ENCODE measurements at regions not wholly inside any gene's neighbourhood (a gene's known extent, or its start where the extent isn't known, plus 50 kb on each side); places are given as distances from the start of the nearest gene placed in this dataset.
"Not testable (repeated sequence)": the region's sequence is repeated elsewhere in the genome, so short reads cannot be mapped to it uniquely, and the experiment has no call there.

DNA sequence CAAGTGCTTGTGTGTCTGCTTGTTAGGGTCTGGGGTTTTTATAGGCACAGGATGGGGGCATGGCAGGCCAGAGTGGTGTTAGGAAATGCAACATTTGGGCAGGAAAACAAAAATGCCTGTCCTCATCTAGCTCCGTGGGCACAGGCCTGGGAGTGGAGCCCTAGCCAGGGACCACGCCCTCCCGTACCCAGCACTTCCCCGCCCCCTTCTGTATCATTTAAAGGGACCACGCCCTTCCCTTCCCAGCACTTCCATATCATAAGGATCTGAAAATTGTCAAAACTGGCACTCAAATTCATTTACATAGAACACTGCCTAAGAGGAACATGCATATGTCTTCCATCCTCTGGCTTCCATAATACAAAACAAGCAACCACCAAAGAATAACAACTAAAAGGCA is 185.8 kb downstream of the B3GLCT start:
- no peak for DNase-seq (ENCODE audit: low read depth in 2 of 2)

DNA sequence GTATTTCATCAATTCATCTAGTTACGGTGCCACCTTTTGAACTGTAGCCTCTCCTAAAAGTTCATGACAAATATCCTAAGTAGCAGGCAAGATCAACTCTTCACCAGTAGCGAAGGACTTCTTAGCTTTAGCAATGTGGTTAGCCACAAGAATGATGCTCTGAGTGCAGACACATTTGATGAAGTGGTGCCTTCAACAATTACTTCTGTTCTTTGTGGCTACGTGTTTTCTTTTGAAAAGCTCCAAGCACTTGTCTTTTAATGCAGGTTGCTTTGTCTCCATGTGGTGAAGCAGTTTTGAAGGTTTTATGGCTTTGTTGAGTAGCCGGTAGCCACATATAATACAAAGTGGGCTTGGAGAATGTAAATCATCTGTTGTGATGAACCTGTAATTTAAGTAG is 194.7 kb downstream of the B3GLCT start:
- DNase-seq (ENCODE audit: low read depth in 2 of 2): no peak

GRCh38 chr13:31395090-31395489 is 195.3 kb downstream of the B3GLCT start:
- no peak for DNase-seq (ENCODE audit: low read depth in 2 of 2)

DNA sequence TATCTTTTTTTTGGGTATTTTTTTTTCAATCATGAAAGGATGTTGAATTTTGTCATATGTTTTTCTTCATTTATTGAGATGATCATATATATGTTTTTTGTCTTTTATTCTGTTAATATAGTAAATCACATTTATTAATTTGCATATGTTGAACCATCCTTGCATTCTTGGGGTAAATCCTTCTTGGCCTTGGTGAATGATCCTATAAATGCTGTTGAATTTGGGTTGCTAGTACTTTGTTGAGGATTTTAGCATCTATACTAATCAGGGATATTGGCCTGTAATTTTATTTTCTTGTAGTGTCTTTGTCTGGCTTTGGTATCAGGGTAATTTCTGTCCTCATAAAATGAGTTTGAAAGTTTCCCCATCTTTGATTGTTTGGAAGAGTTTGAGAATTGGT is 199.9 kb downstream of the B3GLCT start:
- DNase-seq (ENCODE audit: low read depth in 2 of 2): no peak

- not testable (repeated sequence) for DNase-seq (ENCODE audit: low read depth in 2 of 2)
Measured at GRCh38 chr13:31403711-31404110, 203.9 kb downstream of the B3GLCT start.

- no peak for DNase-seq (ENCODE audit: low read depth in 2 of 2)
Measured at GRCh38 chr13:31408927-31409326, 209.2 kb downstream of the B3GLCT start.

- no peak for DNase-seq (ENCODE audit: low read depth in 2 of 2)
Measured at GRCh38 chr13:31409678-31410356, 210.0 kb downstream of the B3GLCT start.

DNA sequence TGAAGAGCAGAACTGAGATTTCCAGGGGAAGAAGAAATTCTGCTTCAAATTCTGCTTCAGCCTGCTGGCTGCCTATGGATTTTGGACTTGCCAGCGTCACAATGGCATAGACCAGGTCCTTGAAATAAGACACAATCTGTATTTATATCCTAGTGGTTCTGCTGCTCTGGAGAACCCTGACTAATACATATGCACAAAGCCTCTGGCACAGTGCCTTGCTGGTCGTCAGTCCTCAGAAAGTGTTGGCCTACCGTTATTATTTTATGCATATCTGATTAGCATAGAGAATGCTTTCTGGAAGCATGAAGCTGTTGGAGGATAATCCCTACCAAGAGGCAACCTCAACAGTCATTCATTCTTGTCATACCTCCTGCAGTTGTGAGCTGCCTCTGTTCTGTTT is 213.7 kb downstream of the B3GLCT start:
- no peak for DNase-seq (ENCODE audit: low read depth in 2 of 2)

DNA sequence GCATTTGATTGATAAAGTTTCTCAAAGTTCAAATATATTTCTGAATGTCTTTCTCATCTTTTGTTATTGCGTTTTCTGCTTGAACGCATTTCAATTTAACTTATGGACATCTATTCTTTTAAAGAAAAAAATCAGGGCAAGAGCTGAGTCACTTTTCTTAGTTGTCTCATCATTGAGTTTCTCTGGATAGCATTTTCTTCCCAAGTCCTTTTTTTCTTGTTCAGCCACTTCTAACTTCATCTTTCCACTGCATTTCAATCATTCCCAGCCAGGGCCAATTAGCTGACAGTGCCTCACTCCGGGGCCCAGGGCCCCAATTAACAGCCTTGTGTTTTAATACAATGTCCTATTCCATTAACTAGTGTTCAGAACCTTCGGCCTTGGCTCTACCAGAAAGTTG is 216.3 kb downstream of the B3GLCT start:
- no peak for DNase-seq (ENCODE audit: low read depth in 2 of 2)

DNA sequence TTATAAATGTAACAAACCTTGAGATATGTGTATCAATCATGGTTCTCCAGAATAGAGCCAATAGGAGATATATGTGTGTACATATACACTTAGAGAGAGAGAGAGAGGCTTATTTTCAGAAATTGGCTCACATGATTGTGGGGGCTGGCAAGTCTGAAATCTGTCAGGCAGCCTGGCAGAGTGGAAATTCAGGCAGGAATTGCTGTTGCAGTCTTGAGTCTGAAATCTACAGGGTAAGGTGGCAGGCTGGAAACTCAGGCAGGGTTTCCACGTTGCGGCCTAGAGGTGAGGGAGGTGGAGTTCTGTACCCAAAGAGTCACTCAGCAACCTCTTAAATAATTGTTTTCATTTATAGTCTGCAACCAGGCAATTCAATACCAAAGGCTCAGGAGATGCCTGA is 218.4 kb downstream of the B3GLCT start:
- no peak for DNase-seq (ENCODE audit: low read depth in 2 of 2)

GRCh38 chr13:31421756-31422155 is 222.0 kb downstream of the B3GLCT start:
- DNase-seq (ENCODE audit: low read depth in 2 of 2): no peak

GRCh38 chr13:31424130-31424729 is 224.5 kb downstream of the B3GLCT start:
- DNase-seq (ENCODE audit: low read depth in 2 of 2): peak in 1 of 2 donors; percentile 16

DNA sequence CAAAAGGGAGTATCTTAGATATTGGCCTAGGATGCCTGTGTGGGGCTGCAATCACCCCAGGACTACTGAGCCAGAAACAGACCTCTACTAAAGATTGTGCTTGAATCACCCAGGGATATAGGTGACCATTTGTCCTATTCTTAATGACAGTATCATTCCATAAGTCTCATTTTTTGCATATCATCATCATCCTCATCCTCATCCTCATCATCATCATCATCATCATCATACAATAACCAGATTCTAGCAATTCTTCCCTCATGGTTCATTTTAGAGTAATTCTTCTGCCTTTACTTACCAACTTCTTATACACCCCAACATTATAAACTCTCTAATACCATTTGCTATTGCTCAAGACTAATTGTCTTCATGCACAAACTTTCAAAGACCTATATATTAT is 226.6 kb downstream of the B3GLCT start:
- no peak for DNase-seq (ENCODE audit: low read depth in 2 of 2)

GRCh38 chr13:31427151-31428100 is 227.7 kb downstream of the B3GLCT start:
- no peak for DNase-seq (ENCODE audit: low read depth in 2 of 2)

DNA sequence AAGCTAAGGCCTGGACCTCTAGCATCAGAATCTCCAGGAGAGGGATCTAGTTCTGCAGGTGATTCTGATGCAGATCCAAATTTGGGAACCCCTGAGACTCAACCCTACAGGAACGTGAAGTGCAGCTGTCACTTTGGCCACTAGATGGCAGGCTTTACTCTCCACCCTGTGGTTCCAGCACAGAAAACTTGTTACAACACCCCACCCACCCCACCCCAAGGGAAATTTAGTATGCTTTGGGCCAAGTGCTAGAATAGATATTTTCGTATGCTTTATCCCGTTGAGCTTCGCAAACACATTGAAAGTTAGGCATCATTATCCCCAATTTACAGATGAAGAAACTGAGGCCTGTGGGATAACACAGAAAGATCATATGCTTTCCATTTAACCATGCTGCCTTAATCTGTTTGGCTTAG is 232.0 kb downstream of the B3GLCT start:
- DNase-seq (ENCODE audit: low read depth in 2 of 2): peak; percentile 2 to 17

DNA sequence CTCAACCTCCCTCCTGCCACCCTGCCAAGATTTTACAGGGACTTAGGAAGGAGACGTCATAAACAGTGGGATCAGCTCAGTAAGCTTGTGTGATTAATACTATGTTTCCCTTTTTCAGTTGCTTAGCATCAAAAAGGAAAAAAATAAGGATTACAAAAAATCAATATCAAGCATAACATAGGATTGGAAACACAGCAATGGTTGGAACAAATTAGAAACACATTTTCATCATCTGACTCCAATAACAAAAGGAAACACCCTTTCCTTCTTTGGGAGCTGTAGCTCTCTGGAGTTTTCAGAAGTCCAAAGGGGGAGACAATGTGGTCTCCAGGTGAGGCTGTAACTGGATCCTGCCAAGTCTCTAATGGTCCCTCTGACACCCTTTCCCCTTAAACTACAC is 233.4 kb downstream of the B3GLCT start:
- no peak for DNase-seq (ENCODE audit: low read depth in 2 of 2)

GRCh38 chr13:31433746-31434145 is 234.0 kb downstream of the B3GLCT start:
- no peak for DNase-seq (ENCODE audit: low read depth in 2 of 2)

DNA sequence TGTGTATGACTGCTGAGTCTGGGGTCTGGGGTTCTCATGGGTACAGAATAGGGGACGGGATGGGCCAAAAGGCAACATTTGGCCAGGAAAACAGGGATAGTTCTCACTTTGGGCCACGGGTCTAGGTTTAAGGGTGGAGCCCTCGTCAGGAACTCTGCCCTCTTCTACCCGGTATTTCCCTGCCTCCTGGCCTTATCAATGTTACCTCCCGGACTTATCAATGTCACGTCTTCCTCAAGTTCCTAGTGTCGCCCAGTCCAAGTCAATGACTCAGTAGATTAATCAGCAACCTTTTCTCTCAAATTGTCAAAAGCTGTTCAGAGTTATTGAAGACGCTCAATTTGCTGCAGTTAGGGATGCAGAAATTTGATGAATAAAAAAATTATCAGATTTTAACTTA is 234.8 kb downstream of the B3GLCT start:
- DNase-seq (ENCODE audit: low read depth in 2 of 2): no peak

DNA sequence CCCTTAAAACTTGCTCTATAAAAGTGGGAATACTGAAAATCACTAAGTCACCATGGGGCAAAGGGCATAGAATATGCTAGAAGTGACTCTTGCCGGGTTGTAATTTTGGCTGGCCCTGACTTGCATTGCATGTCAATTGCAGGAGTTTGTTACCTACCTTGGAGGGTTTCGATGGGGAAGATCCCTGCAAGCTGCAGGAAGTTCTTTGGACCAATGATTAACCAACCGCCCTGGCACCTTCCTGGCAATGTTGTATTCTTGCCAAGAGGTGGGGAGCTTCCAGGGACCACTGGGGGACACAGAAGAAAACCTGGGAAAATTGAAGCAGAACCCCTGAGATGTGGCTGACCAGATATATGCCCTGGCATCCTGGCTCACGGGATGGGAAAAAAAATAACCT is 235.8 kb downstream of the B3GLCT start:
- no peak for DNase-seq (ENCODE audit: low read depth in 2 of 2)

GRCh38 chr13:31436478-31436877 is 236.7 kb downstream of the B3GLCT start:
- DNase-seq (ENCODE audit: low read depth in 2 of 2): no peak

DNA sequence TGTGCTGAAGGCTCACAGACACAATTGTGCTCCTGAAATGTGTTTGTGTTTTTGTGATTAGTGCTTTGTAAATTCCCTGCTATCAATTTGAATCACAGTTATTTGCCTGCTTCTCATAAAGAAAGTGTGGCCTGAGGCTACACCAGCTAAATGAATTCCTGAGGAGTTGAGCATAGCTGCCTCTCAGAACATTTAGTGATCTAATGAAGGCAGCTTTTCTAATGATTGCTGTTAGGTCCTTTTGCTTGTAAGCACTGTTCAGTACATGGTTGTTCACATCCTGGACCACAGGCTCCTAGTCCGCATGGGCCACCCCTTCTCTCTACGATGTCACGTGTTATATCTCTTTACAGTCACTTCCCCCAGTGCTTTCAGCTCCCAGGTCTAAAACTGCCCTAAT is 238.2 kb downstream of the B3GLCT start:
- no peak for DNase-seq (ENCODE audit: low read depth in 2 of 2)

DNA sequence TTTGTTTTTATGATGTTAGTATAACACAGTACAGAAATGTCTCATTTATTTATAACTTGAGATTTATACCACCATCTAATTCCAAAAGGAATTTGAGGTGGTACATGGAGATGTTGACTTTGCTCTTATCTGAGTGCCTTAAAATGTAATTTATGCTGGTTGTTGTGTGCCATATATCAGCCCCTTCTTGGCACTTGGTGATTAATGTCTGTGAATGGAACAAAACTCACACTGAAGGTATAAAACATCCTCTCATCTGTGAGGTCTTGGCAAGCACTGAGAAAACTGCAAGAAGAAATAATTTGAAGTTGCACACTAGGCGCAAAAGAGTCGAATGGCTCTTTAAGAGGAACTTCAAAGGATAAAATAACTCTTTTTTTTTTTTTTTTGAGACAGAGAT is 240.4 kb downstream of the B3GLCT start:
- DNase-seq (ENCODE audit: low read depth in 2 of 2): no peak

Data from stimulated activated CD4-positive, alpha-beta T cell treated with anti-CD3 and anti-CD28 coated beads, Interleukin-1b, Interleukin-23, amount 100 ng/mL, for 1 hour (primary cell).